ENCODE measurements at regions not wholly inside any gene's neighbourhood (a gene's known extent, or its start where the extent isn't known, plus 50 kb on each side); places are given as distances from the start of the nearest gene placed in this dataset.

DNA sequence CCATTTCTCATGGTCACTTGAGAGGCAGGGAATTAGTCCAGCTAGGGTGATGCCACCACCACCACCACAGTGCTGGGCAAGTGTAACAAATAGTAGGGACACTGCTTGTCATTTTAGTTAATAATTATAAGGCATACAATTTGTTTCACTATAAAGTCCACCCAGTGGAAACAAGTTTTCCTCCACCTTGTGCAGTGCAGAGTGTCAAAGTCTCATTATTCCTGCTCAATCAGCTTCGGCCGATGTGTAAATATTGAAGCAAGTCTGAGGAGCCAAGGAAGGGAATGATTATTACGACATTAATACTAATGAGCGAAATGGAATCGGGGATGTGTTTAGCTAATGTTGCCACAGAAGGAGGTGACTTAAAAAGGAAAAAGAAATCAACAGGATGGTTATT, 340.4 kb downstream of the NKX6-1 start:
- WGBS (ENCODE audit: extremely low coverage, insufficient read length, low lambda C conversion rate) = no CpG with 5 or more reads among the region's 5 CpGs
- H4K20me1 ChIP-seq (ENCODE audit: control insufficient read depth, insufficient read depth, insufficient read length) = no peaks in the 10 kb centered on the region
- peaks cover 12 to 14% of the 10 kb centered on the region in 2 experiments for H3K4me1 Mint-ChIP-seq
- H3K23ac ChIP-seq (ENCODE audit: insufficient read length, low read depth, low read length) = no peak overlapping the region
- DNase-seq = no peak
- TF ChIP-seq, protein P1, sequence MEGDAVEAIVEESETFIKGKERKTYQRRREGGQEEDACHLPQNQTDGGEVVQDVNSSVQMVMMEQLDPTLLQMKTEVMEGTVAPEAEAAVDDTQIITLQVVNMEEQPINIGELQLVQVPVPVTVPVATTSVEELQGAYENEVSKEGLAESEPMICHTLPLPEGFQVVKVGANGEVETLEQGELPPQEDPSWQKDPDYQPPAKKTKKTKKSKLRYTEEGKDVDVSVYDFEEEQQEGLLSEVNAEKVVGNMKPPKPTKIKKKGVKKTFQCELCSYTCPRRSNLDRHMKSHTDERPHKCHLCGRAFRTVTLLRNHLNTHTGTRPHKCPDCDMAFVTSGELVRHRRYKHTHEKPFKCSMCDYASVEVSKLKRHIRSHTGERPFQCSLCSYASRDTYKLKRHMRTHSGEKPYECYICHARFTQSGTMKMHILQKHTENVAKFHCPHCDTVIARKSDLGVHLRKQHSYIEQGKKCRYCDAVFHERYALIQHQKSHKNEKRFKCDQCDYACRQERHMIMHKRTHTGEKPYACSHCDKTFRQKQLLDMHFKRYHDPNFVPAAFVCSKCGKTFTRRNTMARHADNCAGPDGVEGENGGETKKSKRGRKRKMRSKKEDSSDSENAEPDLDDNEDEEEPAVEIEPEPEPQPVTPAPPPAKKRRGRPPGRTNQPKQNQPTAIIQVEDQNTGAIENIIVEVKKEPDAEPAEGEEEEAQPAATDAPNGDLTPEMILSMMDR (conservative IDR thresholded peaks at IDR 0.05) = no peak
- H3K4me3 Mint-ChIP-seq = no peak overlapping the region
- H2AFZ ChIP-seq (ENCODE audit: low read length) = no peak overlapping the region
- no peaks in the 10 kb centered on the region for H3K27me3 ChIP-seq (ENCODE audit: insufficient read depth, low read length)
- H3K9me3 Mint-ChIP-seq = no peaks in the 10 kb centered on the region; a peak in 1 of 5 replicates
- no peaks in the 10 kb centered on the region for H3K9me3 ChIP-seq (ENCODE audit: control insufficient read depth, low read depth, low read length)
- no peak overlapping the region for H3K27ac Mint-ChIP-seq
- no peak overlapping the region for H2BK120ac ChIP-seq (ENCODE audit: low read depth, low read length, poor library complexity, severe bottlenecking)
- no peak overlapping the region for H3K4me2 ChIP-seq (ENCODE audit: insufficient read depth, insufficient read length, low read length)
- no peaks in the 10 kb centered on the region for H3K79me1 ChIP-seq (ENCODE audit: insufficient read depth, low read depth, low read length, poor library complexity, severe bottlenecking)
- no peaks in the 10 kb centered on the region for H3K23me2 ChIP-seq (ENCODE audit: insufficient read length, low read depth, low read length, poor library complexity, severe bottlenecking)
- H3K4me1 ChIP-seq (ENCODE audit: insufficient read depth, low read length) = no peaks in the 10 kb centered on the region
- no peaks in the 10 kb centered on the region for H3K36me3 Mint-ChIP-seq (ENCODE audit: insufficient read depth in 1 of 3, low read depth in 3 of 3)
- no peak overlapping the region for H4K5ac ChIP-seq (ENCODE audit: insufficient read length, low read depth, low read length)
- no peak overlapping the region for H3K9ac ChIP-seq (ENCODE audit: extremely low read depth, insufficient read length, low read length)
- H2BK15ac ChIP-seq (ENCODE audit: low read depth, low read length) = no peak overlapping the region
- no peaks in the 10 kb centered on the region for H3K27me3 Mint-ChIP-seq (ENCODE audit: low read depth)
- no peak overlapping the region for H3K56ac ChIP-seq (ENCODE audit: insufficient read length, low read depth, low read length)
- H2BK20ac ChIP-seq (ENCODE audit: low read depth, low read length, poor library complexity, severe bottlenecking) = no peak overlapping the region
- no peak overlapping the region for H3K14ac ChIP-seq (ENCODE audit: insufficient read depth, low read length)
- H3K4ac ChIP-seq (ENCODE audit: low read depth, low read length) = no peak overlapping the region
- H4K91ac ChIP-seq (ENCODE audit: insufficient read length, low read depth, low read length) = no peak overlapping the region
- H3T11ph ChIP-seq (ENCODE audit: low read length) = no peak overlapping the region
- H2BK5ac ChIP-seq (ENCODE audit: insufficient read length, low read length) = no peak overlapping the region
- H4K8ac ChIP-seq (replicated peaks; ENCODE audit: insufficient read length, low read depth, low read length) = no peak overlapping the region
- no peaks in the 10 kb centered on the region for H3K79me2 ChIP-seq (ENCODE audit: insufficient read depth, low read length)
- H3K27ac ChIP-seq (ENCODE audit: insufficient read length, low read depth, low read length) = no peak overlapping the region
- no peak overlapping the region for H2BK12ac ChIP-seq (ENCODE audit: insufficient read length, low read depth, low read length)
- no peak overlapping the region for H3K18ac ChIP-seq (ENCODE audit: insufficient read length, low read depth, low read length)
- H2AK5ac ChIP-seq (ENCODE audit: insufficient read length, low read length) = no peak overlapping the region
